ENCODE measurements at regions not wholly inside any gene's neighbourhood (a gene's known extent, or its start where the extent isn't known, plus 50 kb on each side); places are given as distances from the start of the nearest gene placed in this dataset.

DNA sequence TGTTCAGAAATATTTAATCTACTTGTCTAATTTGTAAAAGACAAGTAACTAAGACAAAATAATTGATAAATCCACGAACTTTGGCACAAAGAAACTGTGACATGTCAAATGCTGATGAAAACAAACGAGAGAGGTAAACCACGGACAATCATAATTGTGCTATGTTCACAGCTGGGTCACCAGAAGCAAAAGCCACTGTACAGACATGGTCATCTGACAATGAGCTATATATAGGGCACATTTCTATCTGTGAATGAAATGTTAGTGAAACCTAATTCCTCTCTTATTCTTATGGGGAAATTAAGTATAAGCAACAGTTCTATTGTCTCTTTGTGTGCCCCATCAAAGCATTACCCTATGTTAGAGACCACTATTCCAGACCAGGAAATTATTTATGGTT, 444.0 kb upstream of the TRAM1L1 start:
- H3K4me2 ChIP-seq (ENCODE audit: low read length): no peak overlapping the region
- H3K9me3 ChIP-seq (ENCODE audit: control insufficient read depth, insufficient read depth, low read length): no peaks in the 10 kb centered on the region
- no peaks in the 10 kb centered on the region for H3F3A ChIP-seq (ENCODE audit: control insufficient read depth, insufficient read depth)
- H3K79me2 ChIP-seq (ENCODE audit: control insufficient read depth, low read length): no peaks in the 10 kb centered on the region
- no peaks in the 10 kb centered on the region for H3K36me3 ChIP-seq (ENCODE audit: control insufficient read depth, low read length)
- H3K4me1 ChIP-seq (ENCODE audit: control insufficient read depth, low read length): no peaks in the 10 kb centered on the region
- no peaks in the 10 kb centered on the region for H3K9me2 ChIP-seq (replicated peaks; ENCODE audit: control insufficient read depth, low read length)
- H4K20me1 ChIP-seq (ENCODE audit: control insufficient read depth, insufficient read depth, low read depth, low read length): no peaks in the 10 kb centered on the region
- no peaks in the 10 kb centered on the region for H3K27me3 ChIP-seq (ENCODE audit: control insufficient read depth, low read length)
- TF ChIP-seq, protein P1, sequence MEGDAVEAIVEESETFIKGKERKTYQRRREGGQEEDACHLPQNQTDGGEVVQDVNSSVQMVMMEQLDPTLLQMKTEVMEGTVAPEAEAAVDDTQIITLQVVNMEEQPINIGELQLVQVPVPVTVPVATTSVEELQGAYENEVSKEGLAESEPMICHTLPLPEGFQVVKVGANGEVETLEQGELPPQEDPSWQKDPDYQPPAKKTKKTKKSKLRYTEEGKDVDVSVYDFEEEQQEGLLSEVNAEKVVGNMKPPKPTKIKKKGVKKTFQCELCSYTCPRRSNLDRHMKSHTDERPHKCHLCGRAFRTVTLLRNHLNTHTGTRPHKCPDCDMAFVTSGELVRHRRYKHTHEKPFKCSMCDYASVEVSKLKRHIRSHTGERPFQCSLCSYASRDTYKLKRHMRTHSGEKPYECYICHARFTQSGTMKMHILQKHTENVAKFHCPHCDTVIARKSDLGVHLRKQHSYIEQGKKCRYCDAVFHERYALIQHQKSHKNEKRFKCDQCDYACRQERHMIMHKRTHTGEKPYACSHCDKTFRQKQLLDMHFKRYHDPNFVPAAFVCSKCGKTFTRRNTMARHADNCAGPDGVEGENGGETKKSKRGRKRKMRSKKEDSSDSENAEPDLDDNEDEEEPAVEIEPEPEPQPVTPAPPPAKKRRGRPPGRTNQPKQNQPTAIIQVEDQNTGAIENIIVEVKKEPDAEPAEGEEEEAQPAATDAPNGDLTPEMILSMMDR (IDR thresholded peaks at IDR 0.05; ENCODE audit: low read depth, low read length, poor library complexity, severe bottlenecking): no peak
- TF ChIP-seq EZH2phosphoT487 (IDR thresholded peaks at IDR 0.05; ENCODE audit: borderline replicate concordance, low read length): no peak
- no peak overlapping the region for H3K27ac ChIP-seq (ENCODE audit: low read depth, low read length)
- no peak overlapping the region for H3K4me3 ChIP-seq (ENCODE audit: low read length)

DNA sequence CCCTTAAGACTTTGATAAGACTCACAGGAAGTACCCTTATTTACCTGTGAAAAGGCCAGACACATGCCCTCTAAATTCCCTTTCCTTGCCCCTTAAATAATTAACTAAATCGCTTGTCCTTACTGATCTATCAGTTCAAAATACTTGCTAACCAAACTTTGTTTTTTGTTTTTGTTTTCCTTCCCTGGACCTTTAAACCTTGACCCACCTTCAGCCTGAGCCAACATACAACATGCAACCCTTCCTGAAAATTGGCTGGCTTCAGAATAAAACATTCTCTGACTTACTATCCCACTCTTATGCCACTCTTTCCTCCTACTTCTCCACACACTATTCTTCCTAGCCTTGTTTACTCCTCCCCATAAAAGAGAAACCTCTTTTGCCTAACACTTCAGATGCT, 448.1 kb upstream of the TRAM1L1 start:
- Histone ChIP-seq H3K79me2 (ENCODE audit: control insufficient read depth, low read length) (no peaks in the 10 kb centered on the region), H3K9me2 (replicated peaks; ENCODE audit: control insufficient read depth, low read length) (no peaks in the 10 kb centered on the region), H3K36me3 (ENCODE audit: control insufficient read depth, low read length) (no peaks in the 10 kb centered on the region), H3K27ac (ENCODE audit: low read depth, low read length) (no peak overlapping the region), H3K4me1 (ENCODE audit: control insufficient read depth, low read length) (no peaks in the 10 kb centered on the region), H3F3A (ENCODE audit: control insufficient read depth, insufficient read depth) (no peaks in the 10 kb centered on the region), H4K20me1 (ENCODE audit: control insufficient read depth, insufficient read depth, low read depth, low read length) (no peaks in the 10 kb centered on the region), H3K27me3 (ENCODE audit: control insufficient read depth, low read length) (no peaks in the 10 kb centered on the region), H3K4me2 (ENCODE audit: low read length) (no peak overlapping the region), H3K9me3 (ENCODE audit: control insufficient read depth, insufficient read depth, low read length) (no peaks in the 10 kb centered on the region), H3K4me3 (ENCODE audit: low read length) (no peak overlapping the region)
- TF ChIP-seq EZH2phosphoT487 (IDR thresholded peaks at IDR 0.05; ENCODE audit: borderline replicate concordance, low read length): no peak
- TF ChIP-seq, protein P1 (IDR thresholded peaks at IDR 0.05; ENCODE audit: low read depth, low read length, poor library complexity, severe bottlenecking): no peak

GRCh38 chr4:117545039-117545438, 459.7 kb upstream of the TRAM1L1 start:
- Histone ChIP-seq H4K20me1 (ENCODE audit: control insufficient read depth, insufficient read depth, low read depth, low read length) (no peaks in the 10 kb centered on the region), H3K27ac (ENCODE audit: low read depth, low read length) (no peak overlapping the region), H3K27me3 (ENCODE audit: control insufficient read depth, low read length) (no peaks in the 10 kb centered on the region), H3K9me2 (replicated peaks; ENCODE audit: control insufficient read depth, low read length) (no peaks in the 10 kb centered on the region), H3K4me2 (ENCODE audit: low read length) (no peak overlapping the region), H3K79me2 (ENCODE audit: control insufficient read depth, low read length) (no peaks in the 10 kb centered on the region), H3K4me3 (ENCODE audit: low read length) (no peak overlapping the region), H3F3A (ENCODE audit: control insufficient read depth, insufficient read depth) (no peaks in the 10 kb centered on the region), H3K4me1 (ENCODE audit: control insufficient read depth, low read length) (no peaks in the 10 kb centered on the region), H3K36me3 (ENCODE audit: control insufficient read depth, low read length) (no peaks in the 10 kb centered on the region), H3K9me3 (ENCODE audit: control insufficient read depth, insufficient read depth, low read length) (no peaks in the 10 kb centered on the region)
- TF ChIP-seq, protein P1 (IDR thresholded peaks at IDR 0.05; ENCODE audit: low read depth, low read length, poor library complexity, severe bottlenecking): no peak
- no peak for TF ChIP-seq EZH2phosphoT487 (IDR thresholded peaks at IDR 0.05; ENCODE audit: borderline replicate concordance, low read length)

- H3K27ac ChIP-seq (ENCODE audit: low read depth, low read length): no peak overlapping the region
- H3K4me3 ChIP-seq (ENCODE audit: low read length): no peak overlapping the region
- no peaks in the 10 kb centered on the region for H3K4me1 ChIP-seq (ENCODE audit: control insufficient read depth, low read length)
- H3K9me2 ChIP-seq (replicated peaks; ENCODE audit: control insufficient read depth, low read length): no peaks in the 10 kb centered on the region
- H3F3A ChIP-seq (ENCODE audit: control insufficient read depth, insufficient read depth): no peaks in the 10 kb centered on the region
- H3K4me2 ChIP-seq (ENCODE audit: low read length): no peak overlapping the region
- H3K79me2 ChIP-seq (ENCODE audit: control insufficient read depth, low read length): no peaks in the 10 kb centered on the region
- no peaks in the 10 kb centered on the region for H4K20me1 ChIP-seq (ENCODE audit: control insufficient read depth, insufficient read depth, low read depth, low read length)
- no peaks in the 10 kb centered on the region for H3K9me3 ChIP-seq (ENCODE audit: control insufficient read depth, insufficient read depth, low read length)
- TF ChIP-seq EZH2phosphoT487 (IDR thresholded peaks at IDR 0.05; ENCODE audit: borderline replicate concordance, low read length): no peak
- TF ChIP-seq, protein P1 (IDR thresholded peaks at IDR 0.05; ENCODE audit: low read depth, low read length, poor library complexity, severe bottlenecking): no peak
- no peaks in the 10 kb centered on the region for H3K36me3 ChIP-seq (ENCODE audit: control insufficient read depth, low read length)
- no peaks in the 10 kb centered on the region for H3K27me3 ChIP-seq (ENCODE audit: control insufficient read depth, low read length)
Observed at GRCh38 chr4:117549524-117549923, 464.1 kb upstream of the TRAM1L1 start.
